Effector memory CD8-positive, alpha-beta T cell (primary cell): ENCODE measurements at regions not wholly inside any gene's neighbourhood (a gene's known extent, or its start where the extent isn't known, plus 50 kb on each side); places are given as distances from the start of the nearest gene placed in this dataset.

Experiments used
- ATAC-seq: fragments of 150-1000 bp; cut with Tn5 transposase; replicated peaks from 2 replicates; pipeline ENCODE4 v1.10.0; 2021; ENCODE audit warnings: mild to moderate bottlenecking, moderate library complexity
- DNase-seq, 3 experiments: peaks; one replicate each; pipeline ENCODE4 v3.0.0; 2021
- H3K27ac Mint-ChIP-seq, 2 donors: one replicate each; pipeline ENCODE4 v1.8.0; 2022; ENCODE audit warnings: mild to moderate bottlenecking in 2 of 2, mixed read lengths in 2 of 2, moderate library complexity in 2 of 2
- H3K27me3 Mint-ChIP-seq, 2 donors: one replicate each; pipeline ENCODE4 v1.8.0; 2022; ENCODE audit warnings: mixed read lengths in 2 of 2
- H3K36me3 Mint-ChIP-seq: one replicate; pipeline ENCODE4 v1.8.0; 2022; ENCODE audit warnings: mild to moderate bottlenecking, moderate library complexity, mixed read lengths; ENCODE audit not compliant: insufficient read depth
- H3K4me1 Mint-ChIP-seq, 2 donors: one replicate each; pipeline ENCODE4 v1.8.0; 2022; ENCODE audit warnings: low read depth in 2 of 2, mixed read lengths in 2 of 2
- H3K4me3 Mint-ChIP-seq, 2 donors: one replicate each; pipeline ENCODE4 v1.8.0; 2022; ENCODE audit warnings: mild to moderate bottlenecking in 2 of 2, mixed read lengths in 2 of 2, moderate library complexity in 2 of 2
- H3K9me3 Mint-ChIP-seq, 2 donors: one replicate each; pipeline ENCODE4 v1.8.0; 2022; ENCODE audit warnings: mixed read lengths in 2 of 2

DNA sequence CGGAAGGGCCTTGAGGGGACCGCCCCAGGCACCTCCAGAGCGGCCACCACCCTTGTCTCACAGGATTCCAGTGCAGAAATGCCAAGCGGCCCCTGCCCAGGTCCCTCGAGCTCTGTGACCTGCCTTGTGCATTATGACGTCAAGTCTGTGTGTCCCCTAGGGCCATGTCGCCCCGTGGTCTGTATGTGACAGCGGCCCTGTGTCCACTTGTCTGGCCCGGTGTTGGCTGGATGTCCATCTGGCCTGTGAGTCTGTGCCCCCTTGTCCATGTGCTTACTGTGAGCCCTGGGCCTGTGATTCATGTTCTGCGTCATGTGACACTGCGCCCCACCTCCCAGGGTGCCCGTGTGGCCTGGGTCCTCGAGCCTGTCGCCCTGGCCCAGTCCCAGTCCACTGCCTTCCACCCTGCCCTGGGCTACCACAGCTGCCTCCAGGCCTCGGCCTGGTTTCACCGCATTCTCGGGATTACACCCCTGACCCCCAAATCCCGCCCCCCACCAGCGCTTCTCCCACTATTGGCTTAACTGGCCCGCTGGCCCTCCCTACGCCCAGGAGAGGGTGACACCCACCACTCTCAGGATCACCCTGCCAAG, 66.6 kb upstream of the ZNF722 start:
- H3K36me3 Mint-ChIP-seq, result no peaks in the 10 kb centered on the region
- ATAC-seq (no peak), DNase-seq (no peak)
- H3K4me1 Mint-ChIP-seq, result no peaks in the 10 kb centered on the region
- H3K27me3 Mint-ChIP-seq, result no peaks in the 10 kb centered on the region
- H3K4me3 Mint-ChIP-seq, result no peak overlapping the region
- no peak overlapping the region for H3K27ac Mint-ChIP-seq
- peaks cover 0 to 5% of the 10 kb centered on the region in 2 donors for H3K9me3 Mint-ChIP-seq
